ENCODE measurements at regions not wholly inside any gene's neighbourhood (a gene's known extent, or its start where the extent isn't known, plus 50 kb on each side); places are given as distances from the start of the nearest gene placed in this dataset.

DNA sequence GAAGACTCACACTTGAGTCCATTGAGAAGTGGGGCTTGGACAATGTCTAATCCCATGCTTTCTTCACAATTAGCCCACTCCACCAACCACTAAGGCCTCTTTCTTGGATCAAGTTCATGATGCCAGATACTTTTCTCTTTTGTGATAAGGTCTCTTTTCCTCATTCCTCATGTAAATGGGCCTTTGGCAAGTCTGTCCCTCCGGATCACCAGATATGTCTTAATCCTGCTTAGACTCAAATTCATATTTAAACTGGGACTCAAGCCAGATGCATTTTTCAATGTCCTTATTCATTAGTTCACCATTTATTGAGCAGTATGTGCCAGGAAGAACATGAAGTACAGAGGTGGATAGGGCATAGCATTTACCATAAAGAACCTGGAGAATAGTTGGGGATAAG, 671.1 kb downstream of the TBL1XR1 start:
- TF ChIP-seq, protein P1, sequence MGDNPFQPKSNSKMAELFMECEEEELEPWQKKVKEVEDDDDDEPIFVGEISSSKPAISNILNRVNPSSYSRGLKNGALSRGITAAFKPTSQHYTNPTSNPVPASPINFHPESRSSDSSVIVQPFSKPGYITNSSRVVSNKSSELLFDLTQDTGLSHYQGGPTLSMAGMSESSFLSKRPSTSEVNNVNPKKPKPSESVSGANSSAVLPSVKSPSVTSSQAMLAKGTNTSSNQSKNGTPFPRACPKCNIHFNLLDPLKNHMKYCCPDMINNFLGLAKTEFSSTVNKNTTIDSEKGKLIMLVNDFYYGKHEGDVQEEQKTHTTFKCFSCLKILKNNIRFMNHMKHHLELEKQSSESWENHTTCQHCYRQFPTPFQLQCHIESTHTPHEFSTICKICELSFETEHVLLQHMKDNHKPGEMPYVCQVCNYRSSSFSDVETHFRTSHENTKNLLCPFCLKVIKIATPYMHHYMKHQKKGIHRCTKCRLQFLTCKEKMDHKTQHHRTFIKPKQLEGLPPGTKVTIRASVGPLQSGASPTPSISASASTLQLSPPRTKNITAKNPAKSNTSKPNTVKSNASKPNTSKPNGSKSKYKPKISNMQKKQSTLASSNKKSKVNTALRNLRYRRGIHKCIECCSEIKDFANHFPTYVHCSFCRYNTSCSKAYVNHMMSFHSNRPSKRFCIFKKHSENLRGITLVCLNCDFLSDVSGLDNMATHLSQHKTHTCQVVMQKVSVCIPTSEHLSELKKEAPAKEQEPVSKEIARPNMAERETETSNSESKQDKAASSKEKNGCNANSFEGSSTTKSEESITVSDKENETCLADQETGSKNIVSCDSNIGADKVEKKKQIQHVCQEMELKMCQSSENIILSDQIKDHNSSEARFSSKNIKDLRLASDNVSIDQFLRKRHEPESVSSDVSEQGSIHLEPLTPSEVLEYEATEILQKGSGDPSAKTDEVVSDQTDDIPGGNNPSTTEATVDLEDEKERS (CRISPR knock-in tag; IDR thresholded peaks at IDR 0.05): no peak
- TF ChIP-seq, protein P2, sequence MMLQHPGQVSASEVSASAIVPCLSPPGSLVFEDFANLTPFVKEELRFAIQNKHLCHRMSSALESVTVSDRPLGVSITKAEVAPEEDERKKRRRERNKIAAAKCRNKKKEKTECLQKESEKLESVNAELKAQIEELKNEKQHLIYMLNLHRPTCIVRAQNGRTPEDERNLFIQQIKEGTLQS (CRISPR knock-in tag; IDR thresholded peaks at IDR 0.05): no peak
- TF ChIP-seq YY1 (IDR thresholded peaks at IDR 0.05; ENCODE audit: insufficient read depth, insufficient replicate concordance, low read depth, low read length) (no peak), ZNF562 (CRISPR knock-in tag; IDR thresholded peaks at IDR 0.05; ENCODE audit: borderline replicate concordance) (no peak), SALL2 (CRISPR knock-in tag; IDR thresholded peaks at IDR 0.05) (no peak), ETV5 (CRISPR knock-in tag; IDR thresholded peaks at IDR 0.05; ENCODE audit: borderline replicate concordance) (no peak), PHF21A (CRISPR knock-in tag; IDR thresholded peaks at IDR 0.05) (no peak), ZBTB21 (CRISPR knock-in tag; IDR thresholded peaks at IDR 0.05) (no peak), MZF1 (CRISPR knock-in tag; IDR thresholded peaks at IDR 0.05; ENCODE audit: borderline replicate concordance) (no peak), TAF1 (CRISPR knock-in tag; IDR thresholded peaks at IDR 0.05) (no peak)
- TF ChIP-seq, protein P3, sequence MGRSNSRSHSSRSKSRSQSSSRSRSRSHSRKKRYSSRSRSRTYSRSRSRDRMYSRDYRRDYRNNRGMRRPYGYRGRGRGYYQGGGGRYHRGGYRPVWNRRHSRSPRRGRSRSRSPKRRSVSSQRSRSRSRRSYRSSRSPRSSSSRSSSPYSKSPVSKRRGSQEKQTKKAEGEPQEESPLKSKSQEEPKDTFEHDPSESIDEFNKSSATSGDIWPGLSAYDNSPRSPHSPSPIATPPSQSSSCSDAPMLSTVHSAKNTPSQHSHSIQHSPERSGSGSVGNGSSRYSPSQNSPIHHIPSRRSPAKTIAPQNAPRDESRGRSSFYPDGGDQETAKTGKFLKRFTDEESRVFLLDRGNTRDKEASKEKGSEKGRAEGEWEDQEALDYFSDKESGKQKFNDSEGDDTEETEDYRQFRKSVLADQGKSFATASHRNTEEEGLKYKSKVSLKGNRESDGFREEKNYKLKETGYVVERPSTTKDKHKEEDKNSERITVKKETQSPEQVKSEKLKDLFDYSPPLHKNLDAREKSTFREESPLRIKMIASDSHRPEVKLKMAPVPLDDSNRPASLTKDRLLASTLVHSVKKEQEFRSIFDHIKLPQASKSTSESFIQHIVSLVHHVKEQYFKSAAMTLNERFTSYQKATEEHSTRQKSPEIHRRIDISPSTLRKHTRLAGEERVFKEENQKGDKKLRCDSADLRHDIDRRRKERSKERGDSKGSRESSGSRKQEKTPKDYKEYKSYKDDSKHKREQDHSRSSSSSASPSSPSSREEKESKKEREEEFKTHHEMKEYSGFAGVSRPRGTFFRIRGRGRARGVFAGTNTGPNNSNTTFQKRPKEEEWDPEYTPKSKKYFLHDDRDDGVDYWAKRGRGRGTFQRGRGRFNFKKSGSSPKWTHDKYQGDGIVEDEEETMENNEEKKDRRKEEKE (IDR thresholded peaks at IDR 0.05): no peak
- TF ChIP-seq, protein P4, sequence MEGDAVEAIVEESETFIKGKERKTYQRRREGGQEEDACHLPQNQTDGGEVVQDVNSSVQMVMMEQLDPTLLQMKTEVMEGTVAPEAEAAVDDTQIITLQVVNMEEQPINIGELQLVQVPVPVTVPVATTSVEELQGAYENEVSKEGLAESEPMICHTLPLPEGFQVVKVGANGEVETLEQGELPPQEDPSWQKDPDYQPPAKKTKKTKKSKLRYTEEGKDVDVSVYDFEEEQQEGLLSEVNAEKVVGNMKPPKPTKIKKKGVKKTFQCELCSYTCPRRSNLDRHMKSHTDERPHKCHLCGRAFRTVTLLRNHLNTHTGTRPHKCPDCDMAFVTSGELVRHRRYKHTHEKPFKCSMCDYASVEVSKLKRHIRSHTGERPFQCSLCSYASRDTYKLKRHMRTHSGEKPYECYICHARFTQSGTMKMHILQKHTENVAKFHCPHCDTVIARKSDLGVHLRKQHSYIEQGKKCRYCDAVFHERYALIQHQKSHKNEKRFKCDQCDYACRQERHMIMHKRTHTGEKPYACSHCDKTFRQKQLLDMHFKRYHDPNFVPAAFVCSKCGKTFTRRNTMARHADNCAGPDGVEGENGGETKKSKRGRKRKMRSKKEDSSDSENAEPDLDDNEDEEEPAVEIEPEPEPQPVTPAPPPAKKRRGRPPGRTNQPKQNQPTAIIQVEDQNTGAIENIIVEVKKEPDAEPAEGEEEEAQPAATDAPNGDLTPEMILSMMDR (CRISPR knock-in tag; IDR thresholded peaks at IDR 0.05): no peak
- TF ChIP-seq, protein P5, sequence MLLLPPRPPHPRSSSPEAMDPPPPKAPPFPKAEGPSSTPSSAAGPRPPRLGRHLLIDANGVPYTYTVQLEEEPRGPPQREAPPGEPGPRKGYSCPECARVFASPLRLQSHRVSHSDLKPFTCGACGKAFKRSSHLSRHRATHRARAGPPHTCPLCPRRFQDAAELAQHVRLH (CRISPR knock-in tag; IDR thresholded peaks at IDR 0.05; ENCODE audit: borderline replicate concordance, low read depth): no peak
- TF ChIP-seq, protein P6, sequence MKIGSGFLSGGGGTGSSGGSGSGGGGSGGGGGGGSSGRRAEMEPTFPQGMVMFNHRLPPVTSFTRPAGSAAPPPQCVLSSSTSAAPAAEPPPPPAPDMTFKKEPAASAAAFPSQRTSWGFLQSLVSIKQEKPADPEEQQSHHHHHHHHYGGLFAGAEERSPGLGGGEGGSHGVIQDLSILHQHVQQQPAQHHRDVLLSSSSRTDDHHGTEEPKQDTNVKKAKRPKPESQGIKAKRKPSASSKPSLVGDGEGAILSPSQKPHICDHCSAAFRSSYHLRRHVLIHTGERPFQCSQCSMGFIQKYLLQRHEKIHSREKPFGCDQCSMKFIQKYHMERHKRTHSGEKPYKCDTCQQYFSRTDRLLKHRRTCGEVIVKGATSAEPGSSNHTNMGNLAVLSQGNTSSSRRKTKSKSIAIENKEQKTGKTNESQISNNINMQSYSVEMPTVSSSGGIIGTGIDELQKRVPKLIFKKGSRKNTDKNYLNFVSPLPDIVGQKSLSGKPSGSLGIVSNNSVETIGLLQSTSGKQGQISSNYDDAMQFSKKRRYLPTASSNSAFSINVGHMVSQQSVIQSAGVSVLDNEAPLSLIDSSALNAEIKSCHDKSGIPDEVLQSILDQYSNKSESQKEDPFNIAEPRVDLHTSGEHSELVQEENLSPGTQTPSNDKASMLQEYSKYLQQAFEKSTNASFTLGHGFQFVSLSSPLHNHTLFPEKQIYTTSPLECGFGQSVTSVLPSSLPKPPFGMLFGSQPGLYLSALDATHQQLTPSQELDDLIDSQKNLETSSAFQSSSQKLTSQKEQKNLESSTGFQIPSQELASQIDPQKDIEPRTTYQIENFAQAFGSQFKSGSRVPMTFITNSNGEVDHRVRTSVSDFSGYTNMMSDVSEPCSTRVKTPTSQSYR (CRISPR knock-in tag; IDR thresholded peaks at IDR 0.05; ENCODE audit: borderline replicate concordance): no peak
